Neutrophil (primary cell): ENCODE measurements at regions not wholly inside any gene's neighbourhood (a gene's known extent, or its start where the extent isn't known, plus 50 kb on each side); places are given as distances from the start of the nearest gene placed in this dataset.

Source experiments
- H3K27ac ChIP-seq: fragments of 200-600 bp; sonication (generic); 2 replicates; pipeline ENCODE4 v1.5.1; 2016; ENCODE audit warnings: mild to moderate bottlenecking, moderate library complexity
- H3K27me3 ChIP-seq: fragments of 200-600 bp; sonication (generic); 2 replicates; pipeline ENCODE4 v1.6.0; 2016; ENCODE audit warnings: mild to moderate bottlenecking
- H3K36me3 ChIP-seq: fragments of 200-600 bp; sonication (generic); 2 replicates; pipeline ENCODE4 v1.5.1; 2017
- H3K4me1 ChIP-seq, 2 experiments: fragments of 200-600 bp in 1 of 2; sonication (generic) in 1 of 2; 1 replicate in 1 of 2; 2 replicates in 1 of 2; pipeline versions ENCODE4 v1.5.1 to v1.6.1; 2013 to 2016; ENCODE audit warnings: low read depth in 1 of 2, low read length in 1 of 2, mild to moderate bottlenecking in 1 of 2, moderate library complexity in 1 of 2; ENCODE audit not compliant: control insufficient read depth in 1 of 2, insufficient read depth in 1 of 2
- H3K4me3 ChIP-seq, 2 experiments: fragments of 200-600 bp in 1 of 2; sonication (generic) in 1 of 2; 1 replicate in 1 of 2; 2 replicates in 1 of 2; pipeline ENCODE4 v1.5.1; 2013 to 2016; ENCODE audit warnings: low read depth in 1 of 2, low read length in 1 of 2, mild to moderate bottlenecking in 1 of 2, moderate library complexity in 1 of 2
- H3K9me3 ChIP-seq: fragments of 200-600 bp; sonication (generic); 2 replicates; pipeline ENCODE4 v1.5.1; 2016
- TF ChIP-seq, protein P1 (sequence below): fragments of 200-600 bp; sonication (generic); IDR thresholded peaks from 2 replicates; pipeline ENCODE4 v1.5.1; 2016; ENCODE audit warnings: antibody characterized with exemption

DNA sequence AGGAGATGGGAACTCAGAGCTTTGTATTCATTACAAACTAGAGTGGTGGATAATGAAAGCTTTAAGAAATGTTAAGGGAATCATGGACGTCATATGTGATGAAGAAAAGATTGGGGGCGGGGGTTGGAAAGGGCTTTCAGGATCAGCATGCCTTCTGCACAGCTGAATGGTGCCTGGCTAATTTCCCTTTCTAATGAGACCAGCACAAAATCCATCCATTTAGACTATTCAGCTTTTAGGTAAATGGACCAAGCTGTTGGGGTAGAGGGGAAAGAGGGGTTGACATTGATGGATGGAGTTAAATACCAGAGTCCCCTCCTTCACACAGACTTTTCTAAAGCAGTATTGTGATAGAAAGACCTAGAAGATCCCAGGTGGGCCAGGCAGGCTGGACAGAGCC is 737.9 kb upstream of the WWC1 start:
- no peaks in the 10 kb centered on the region for H3K9me3 ChIP-seq
- H3K4me3 ChIP-seq = no peak overlapping the region
- TF ChIP-seq, protein P1, sequence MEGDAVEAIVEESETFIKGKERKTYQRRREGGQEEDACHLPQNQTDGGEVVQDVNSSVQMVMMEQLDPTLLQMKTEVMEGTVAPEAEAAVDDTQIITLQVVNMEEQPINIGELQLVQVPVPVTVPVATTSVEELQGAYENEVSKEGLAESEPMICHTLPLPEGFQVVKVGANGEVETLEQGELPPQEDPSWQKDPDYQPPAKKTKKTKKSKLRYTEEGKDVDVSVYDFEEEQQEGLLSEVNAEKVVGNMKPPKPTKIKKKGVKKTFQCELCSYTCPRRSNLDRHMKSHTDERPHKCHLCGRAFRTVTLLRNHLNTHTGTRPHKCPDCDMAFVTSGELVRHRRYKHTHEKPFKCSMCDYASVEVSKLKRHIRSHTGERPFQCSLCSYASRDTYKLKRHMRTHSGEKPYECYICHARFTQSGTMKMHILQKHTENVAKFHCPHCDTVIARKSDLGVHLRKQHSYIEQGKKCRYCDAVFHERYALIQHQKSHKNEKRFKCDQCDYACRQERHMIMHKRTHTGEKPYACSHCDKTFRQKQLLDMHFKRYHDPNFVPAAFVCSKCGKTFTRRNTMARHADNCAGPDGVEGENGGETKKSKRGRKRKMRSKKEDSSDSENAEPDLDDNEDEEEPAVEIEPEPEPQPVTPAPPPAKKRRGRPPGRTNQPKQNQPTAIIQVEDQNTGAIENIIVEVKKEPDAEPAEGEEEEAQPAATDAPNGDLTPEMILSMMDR = no peak
- H3K4me1 ChIP-seq = no peaks in the 10 kb centered on the region
- no peaks in the 10 kb centered on the region for H3K27me3 ChIP-seq
- no peak overlapping the region for H3K27ac ChIP-seq
- no peaks in the 10 kb centered on the region for H3K36me3 ChIP-seq

DNA sequence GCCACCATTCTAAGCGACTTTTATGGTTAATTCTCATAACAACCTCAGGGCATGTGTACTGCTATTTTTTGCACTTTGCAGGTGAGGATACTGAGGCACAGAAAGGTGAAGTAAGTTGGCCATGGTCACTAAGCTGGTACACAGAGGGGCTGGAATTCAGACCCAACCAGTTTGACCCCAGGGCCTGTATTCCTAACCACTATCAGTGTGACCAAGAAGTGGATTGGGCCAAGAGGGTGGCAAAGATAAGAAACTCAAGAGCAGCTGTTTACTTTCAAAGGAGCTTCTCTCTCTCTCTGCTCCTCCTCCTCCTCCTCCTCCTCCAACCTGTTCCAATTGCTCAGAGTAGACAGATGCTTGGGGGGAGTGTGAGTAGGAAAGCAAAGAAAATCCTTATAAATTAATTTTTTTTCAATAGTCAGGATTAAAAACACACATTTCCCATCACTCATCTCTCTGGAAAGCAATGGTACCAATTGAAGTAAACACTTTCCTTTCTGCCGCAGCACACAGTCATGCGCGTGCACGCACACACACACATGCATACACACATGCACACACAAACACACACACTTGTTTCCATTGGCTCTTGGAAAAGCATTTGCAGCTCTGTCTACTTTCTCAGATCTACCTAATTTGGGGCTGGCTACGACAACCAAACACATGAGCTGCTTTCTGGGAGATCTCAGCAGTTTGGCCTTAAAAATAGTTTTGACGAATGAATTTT is 736.7 kb upstream of the WWC1 start:
- Histone ChIP-seq H3K4me3 (no peak overlapping the region), H3K27me3 (no peaks in the 10 kb centered on the region), H3K9me3 (no peaks in the 10 kb centered on the region), H3K4me1 (no peaks in the 10 kb centered on the region), H3K27ac (no peak overlapping the region), H3K36me3 (no peaks in the 10 kb centered on the region)
- TF ChIP-seq, protein P1 = no peak

DNA sequence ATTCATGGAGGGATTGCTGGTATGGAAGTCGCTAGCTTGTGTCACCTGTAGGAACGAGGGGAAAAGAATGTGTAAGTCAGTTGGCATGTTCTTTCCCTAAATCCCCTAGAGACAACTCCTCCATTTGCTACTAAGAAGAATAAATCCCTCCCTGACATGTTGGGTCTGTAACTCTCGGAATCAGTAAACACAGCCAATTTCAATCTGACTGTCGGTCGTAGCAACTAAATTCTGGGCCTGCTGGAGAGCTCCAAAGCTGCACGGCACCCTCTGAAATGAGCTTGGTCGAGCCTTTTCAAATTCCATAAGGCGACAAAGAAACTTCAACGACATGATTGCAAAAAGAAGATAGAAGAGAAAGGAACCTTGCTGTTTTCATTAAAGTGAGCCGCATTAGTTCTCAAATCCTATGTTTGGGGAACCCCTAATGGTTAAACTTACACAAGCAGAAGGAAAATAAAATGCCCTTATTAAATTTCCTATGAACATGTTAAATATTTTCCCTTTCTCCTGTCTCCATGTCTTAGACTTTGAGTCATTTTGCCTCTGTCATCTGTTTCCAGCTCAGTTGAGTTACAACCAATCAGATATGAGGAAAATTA is 735.8 kb upstream of the WWC1 start:
- no peaks in the 10 kb centered on the region for H3K4me1 ChIP-seq
- no peaks in the 10 kb centered on the region for H3K9me3 ChIP-seq
- H3K27me3 ChIP-seq = no peaks in the 10 kb centered on the region
- H3K27ac ChIP-seq = no peak overlapping the region
- no peak overlapping the region for H3K4me3 ChIP-seq
- TF ChIP-seq, protein P1 = no peak
- H3K36me3 ChIP-seq = no peaks in the 10 kb centered on the region

DNA sequence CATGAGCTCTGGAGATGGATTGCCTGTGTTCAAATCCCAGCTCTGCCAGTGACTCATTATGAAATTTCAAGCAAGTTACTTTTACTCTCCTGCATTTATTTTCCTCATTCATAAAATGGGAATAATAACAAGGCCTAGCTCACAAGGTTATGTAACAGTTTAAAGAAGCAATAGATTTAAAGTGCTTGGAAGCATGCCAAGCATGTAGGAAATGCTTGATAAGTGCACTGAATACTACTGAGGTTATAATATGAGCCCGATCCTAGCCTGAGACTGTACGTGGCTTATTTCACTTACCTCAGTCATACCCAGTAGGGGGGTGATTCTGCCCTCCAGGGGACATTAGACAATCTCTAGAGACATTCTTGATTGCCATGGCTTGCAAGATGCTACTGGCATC is 734.1 kb upstream of the WWC1 start:
- H3K4me3 ChIP-seq = no peak overlapping the region
- no peaks in the 10 kb centered on the region for H3K4me1 ChIP-seq
- no peaks in the 10 kb centered on the region for H3K27me3 ChIP-seq
- no peak overlapping the region for H3K27ac ChIP-seq
- TF ChIP-seq, protein P1 = no peak
- no peaks in the 10 kb centered on the region for H3K9me3 ChIP-seq
- H3K36me3 ChIP-seq = no peaks in the 10 kb centered on the region

DNA sequence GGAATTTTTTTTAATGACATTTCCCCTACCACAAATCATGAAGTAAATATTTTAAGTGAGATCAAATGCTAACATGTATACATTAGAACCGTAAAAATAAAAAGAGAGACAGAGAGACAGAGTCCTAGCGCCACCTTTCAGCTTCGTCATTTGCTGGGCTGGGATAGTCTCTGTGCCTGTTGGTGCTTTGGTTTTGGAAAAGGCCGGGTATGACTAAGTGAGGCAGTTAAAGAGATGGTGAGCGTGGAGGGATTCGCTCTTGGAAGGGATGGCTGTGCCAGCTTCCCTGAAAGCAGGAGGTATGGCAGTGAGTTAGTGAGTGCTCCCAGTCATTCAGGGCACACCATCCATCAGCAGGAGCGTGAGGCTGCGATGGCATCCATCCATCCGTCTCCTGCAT is 729.6 kb upstream of the WWC1 start:
- H3K27ac ChIP-seq = no peak overlapping the region
- TF ChIP-seq, protein P1 = no peak
- no peaks in the 10 kb centered on the region for H3K36me3 ChIP-seq
- H3K27me3 ChIP-seq = no peaks in the 10 kb centered on the region
- H3K4me3 ChIP-seq = no peak overlapping the region
- H3K4me1 ChIP-seq = no peaks in the 10 kb centered on the region
- H3K9me3 ChIP-seq = no peaks in the 10 kb centered on the region
